Loucy (cell line): ENCODE measurements at regions not wholly inside any gene's neighbourhood (a gene's known extent, or its start where the extent isn't known, plus 50 kb on each side); places are given as distances from the start of the nearest gene placed in this dataset.

Experiments used
- H2AFZ ChIP-seq: fragments of 200-600 bp; sonication (generic); 2 replicates; pipeline ENCODE4 v1.6.0; 2016; ENCODE audit warnings: antibody characterized with exemption, mild to moderate bottlenecking, low read length, moderate library complexity
- H3F3A ChIP-seq: fragments of 200-600 bp; 2 replicates; pipeline ENCODE4 v1.6.0; 2016; ENCODE audit warnings: antibody characterized with exemption, low read depth, mild to moderate bottlenecking
- H3K27me3 ChIP-seq: fragments of 200-600 bp; sonication (generic); 2 replicates; pipeline ENCODE4 v1.6.1; 2014; ENCODE audit warnings: low read length, mild to moderate bottlenecking; ENCODE audit not compliant: insufficient read depth, poor library complexity, severe bottlenecking
- H3K36me3 ChIP-seq: fragments of 200-600 bp; sonication (generic); 2 replicates; pipeline ENCODE4 v1.6.1; 2016; ENCODE audit warnings: low read length; ENCODE audit not compliant: insufficient read depth
- H3K4me1 ChIP-seq: fragments of 200-600 bp; sonication (generic); 2 replicates; pipeline ENCODE4 v1.5.1; 2014; ENCODE audit warnings: low read length, mild to moderate bottlenecking; ENCODE audit not compliant: insufficient read depth, poor library complexity, severe bottlenecking
- H3K4me2 ChIP-seq: fragments of 200-600 bp; sonication (generic); 2 replicates; pipeline ENCODE4 v1.6.0; 2014; ENCODE audit warnings: antibody characterized with exemption, low read length, low read depth, mild to moderate bottlenecking; ENCODE audit not compliant: poor library complexity, severe bottlenecking
- H3K4me3 ChIP-seq: fragments of 200-600 bp; sonication (generic); 2 replicates; pipeline ENCODE4 v1.5.1; 2014; ENCODE audit warnings: low read length, mild to moderate bottlenecking, mixed read lengths; ENCODE audit not compliant: poor library complexity, severe bottlenecking
- H3K79me2 ChIP-seq: fragments of 200-600 bp; sonication (generic); 2 replicates; pipeline ENCODE4 v1.6.1; 2014; ENCODE audit warnings: low read length; ENCODE audit not compliant: insufficient read depth
- H3K9ac ChIP-seq: fragments of 200-600 bp; sonication (generic); 2 replicates; pipeline ENCODE4 v1.6.0; 2014; ENCODE audit warnings: mild to moderate bottlenecking, low read depth, low read length, moderate library complexity; ENCODE audit not compliant: poor library complexity, severe bottlenecking
- H3K9me2 ChIP-seq: fragments of 200-600 bp; sonication (generic); replicated peaks from 2 replicates; pipeline ENCODE4 v1.6.1; 2016; ENCODE audit warnings: low read depth, low read length, mixed read lengths
- H3K9me3 ChIP-seq: fragments of 200-600 bp; sonication (generic); 2 replicates; pipeline ENCODE4 v1.6.1; 2014; ENCODE audit warnings: mild to moderate bottlenecking, antibody characterized with exemption, low read length, low read depth; ENCODE audit not compliant: insufficient read depth
- H4K20me1 ChIP-seq: fragments of 200-600 bp; sonication (generic); 2 replicates; pipeline ENCODE4 v1.6.0; 2014; ENCODE audit warnings: antibody characterized with exemption, low read length, mild to moderate bottlenecking; ENCODE audit not compliant: insufficient read depth, poor library complexity, severe bottlenecking
- EZH2phosphoT487 ChIP-seq: fragments of 200-600 bp; IDR thresholded peaks from 2 replicates; pipeline ENCODE4 v1.6.1; 2018; ENCODE audit warnings: antibody characterized with exemption, mild to moderate bottlenecking, moderate library complexity, borderline replicate concordance
- TF ChIP-seq, protein P1 (sequence below): fragments of 200-600 bp; sonication (generic); conservative IDR thresholded peaks from 2 replicates; pipeline ENCODE4 v1.5.1; 2014; ENCODE audit warnings: mild to moderate bottlenecking, antibody characterized with exemption, low read length

DNA sequence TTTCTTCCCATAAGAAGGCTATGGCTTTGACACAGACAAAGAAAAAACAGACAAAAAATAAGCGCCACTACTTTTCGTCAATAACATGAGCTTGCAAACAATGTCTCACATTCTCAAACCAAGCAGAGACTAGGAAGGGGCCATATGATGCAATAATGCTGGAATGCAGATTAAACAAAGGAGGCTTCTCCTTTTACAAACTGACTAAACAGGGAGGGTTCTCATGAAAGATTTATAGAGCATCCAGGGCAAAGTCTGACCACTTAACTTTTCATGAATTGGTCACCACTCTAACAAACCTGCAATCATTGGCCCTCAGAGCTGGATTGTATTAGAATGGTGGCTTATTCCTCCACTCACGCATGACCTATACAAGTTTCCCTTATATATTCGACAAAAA lies 663.3 kb upstream of the CHAC2 start:
- H3K9ac ChIP-seq, result no peak overlapping the region
- no peaks in the 10 kb centered on the region for H3K27me3 ChIP-seq
- no peak for TF ChIP-seq EZH2phosphoT487
- TF ChIP-seq, protein P1, sequence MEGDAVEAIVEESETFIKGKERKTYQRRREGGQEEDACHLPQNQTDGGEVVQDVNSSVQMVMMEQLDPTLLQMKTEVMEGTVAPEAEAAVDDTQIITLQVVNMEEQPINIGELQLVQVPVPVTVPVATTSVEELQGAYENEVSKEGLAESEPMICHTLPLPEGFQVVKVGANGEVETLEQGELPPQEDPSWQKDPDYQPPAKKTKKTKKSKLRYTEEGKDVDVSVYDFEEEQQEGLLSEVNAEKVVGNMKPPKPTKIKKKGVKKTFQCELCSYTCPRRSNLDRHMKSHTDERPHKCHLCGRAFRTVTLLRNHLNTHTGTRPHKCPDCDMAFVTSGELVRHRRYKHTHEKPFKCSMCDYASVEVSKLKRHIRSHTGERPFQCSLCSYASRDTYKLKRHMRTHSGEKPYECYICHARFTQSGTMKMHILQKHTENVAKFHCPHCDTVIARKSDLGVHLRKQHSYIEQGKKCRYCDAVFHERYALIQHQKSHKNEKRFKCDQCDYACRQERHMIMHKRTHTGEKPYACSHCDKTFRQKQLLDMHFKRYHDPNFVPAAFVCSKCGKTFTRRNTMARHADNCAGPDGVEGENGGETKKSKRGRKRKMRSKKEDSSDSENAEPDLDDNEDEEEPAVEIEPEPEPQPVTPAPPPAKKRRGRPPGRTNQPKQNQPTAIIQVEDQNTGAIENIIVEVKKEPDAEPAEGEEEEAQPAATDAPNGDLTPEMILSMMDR, result no peak
- H3K36me3 ChIP-seq, result no peaks in the 10 kb centered on the region
- H3K9me3 ChIP-seq, result no peaks in the 10 kb centered on the region
- H3F3A ChIP-seq, result no peaks in the 10 kb centered on the region
- H2AFZ ChIP-seq, result no peak overlapping the region
- no peaks in the 10 kb centered on the region for H3K9me2 ChIP-seq
- no peaks in the 10 kb centered on the region for H3K4me1 ChIP-seq
- H3K4me3 ChIP-seq, result no peak overlapping the region
- no peaks in the 10 kb centered on the region for H3K79me2 ChIP-seq
- H3K4me2 ChIP-seq, result no peak overlapping the region
- H4K20me1 ChIP-seq, result no peaks in the 10 kb centered on the region

GRCh38 chr2:53103679-53104078 lies 663.9 kb upstream of the CHAC2 start:
- Histone ChIP-seq H3K9me3 (no peaks in the 10 kb centered on the region), H3K79me2 (no peaks in the 10 kb centered on the region), H3K9ac (no peak overlapping the region), H2AFZ (no peak overlapping the region), H3K4me2 (no peak overlapping the region), H3K27me3 (no peaks in the 10 kb centered on the region), H3F3A (no peaks in the 10 kb centered on the region), H3K36me3 (no peaks in the 10 kb centered on the region), H4K20me1 (no peaks in the 10 kb centered on the region), H3K9me2 (no peaks in the 10 kb centered on the region), H3K4me1 (no peaks in the 10 kb centered on the region), H3K4me3 (no peak overlapping the region)
- TF ChIP-seq, protein P1, result no peak

DNA sequence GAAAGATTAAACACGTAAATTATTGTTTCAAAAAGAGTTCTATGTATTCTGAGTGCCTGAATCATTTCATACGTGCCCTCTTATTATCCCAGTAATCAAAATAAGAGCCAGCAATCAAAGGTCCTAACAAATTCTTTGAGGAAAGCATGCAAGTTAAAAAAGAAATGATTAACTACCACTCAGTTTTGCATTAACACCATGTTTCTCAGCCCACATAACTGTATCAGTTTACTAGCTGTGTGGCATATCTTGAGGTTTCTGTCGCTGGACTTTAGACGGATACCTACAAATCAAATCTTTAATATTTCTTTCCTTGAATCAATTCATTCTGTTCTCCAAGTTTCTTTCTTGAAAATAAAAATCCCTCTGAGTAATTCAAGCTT lies 668.9 kb upstream of the CHAC2 start:
- no peak overlapping the region for H2AFZ ChIP-seq
- TF ChIP-seq, protein P1, result no peak
- no peak for TF ChIP-seq EZH2phosphoT487
- H3K27me3 ChIP-seq, result no peaks in the 10 kb centered on the region
- no peaks in the 10 kb centered on the region for H4K20me1 ChIP-seq
- no peaks in the 10 kb centered on the region for H3F3A ChIP-seq
- no peaks in the 10 kb centered on the region for H3K9me3 ChIP-seq
- no peak overlapping the region for H3K4me3 ChIP-seq
- H3K9ac ChIP-seq, result no peak overlapping the region
- no peaks in the 10 kb centered on the region for H3K9me2 ChIP-seq
- H3K79me2 ChIP-seq, result no peaks in the 10 kb centered on the region
- H3K4me2 ChIP-seq, result no peak overlapping the region
- no peaks in the 10 kb centered on the region for H3K4me1 ChIP-seq
- H3K36me3 ChIP-seq, result no peaks in the 10 kb centered on the region
